Activated CD4-positive, alpha-beta T cell treated with anti-CD3 and anti-CD28 coated beads, Interleukin-2, amount 50 U/mL, for 4 hours (primary cell): ENCODE measurements at regions not wholly inside any gene's neighbourhood (a gene's known extent, or its start where the extent isn't known, plus 50 kb on each side); places are given as distances from the start of the nearest gene placed in this dataset.

Experiments used
- DNase-seq, 2 experiments: peaks; one replicate each; pipeline ENCODE4 v3.0.0-alpha.2; 2020

DNA sequence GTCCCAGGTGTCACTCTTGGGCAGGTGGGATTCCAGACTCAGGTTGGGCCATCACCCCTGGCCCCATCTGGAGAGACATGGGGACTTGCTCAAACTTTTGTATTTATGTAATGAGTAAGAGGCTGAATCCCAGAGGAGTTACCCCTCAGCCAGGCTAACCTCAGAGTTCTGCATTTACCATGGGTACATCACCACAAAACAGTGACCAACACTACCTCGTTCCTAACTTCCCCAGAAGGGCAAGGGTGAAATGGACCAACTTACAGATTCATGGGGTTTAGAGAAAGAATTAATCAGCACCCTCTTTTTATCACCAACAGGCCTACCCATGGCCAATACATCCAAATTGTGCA, 259.9 kb upstream of the MARCKS start:
- no peak for DNase-seq

DNA sequence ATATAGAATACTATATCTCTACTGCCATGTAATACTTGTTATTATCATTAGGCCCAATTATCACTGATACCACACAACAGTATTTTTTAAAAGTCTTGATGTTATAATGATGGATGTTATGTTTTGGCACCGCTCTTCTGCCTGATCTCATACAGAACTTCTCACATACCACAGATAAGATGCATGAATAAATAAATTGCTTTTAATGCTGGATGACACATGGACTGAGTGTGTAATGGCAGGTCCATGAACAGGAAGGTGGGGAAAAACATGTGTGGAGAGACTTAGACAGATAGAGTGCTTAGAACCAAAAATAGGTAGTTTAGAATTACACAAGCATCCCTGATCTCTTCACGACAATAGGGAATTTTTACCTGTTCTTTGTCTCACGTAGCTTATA, 258.4 kb upstream of the MARCKS start:
- no peak for DNase-seq

DNA sequence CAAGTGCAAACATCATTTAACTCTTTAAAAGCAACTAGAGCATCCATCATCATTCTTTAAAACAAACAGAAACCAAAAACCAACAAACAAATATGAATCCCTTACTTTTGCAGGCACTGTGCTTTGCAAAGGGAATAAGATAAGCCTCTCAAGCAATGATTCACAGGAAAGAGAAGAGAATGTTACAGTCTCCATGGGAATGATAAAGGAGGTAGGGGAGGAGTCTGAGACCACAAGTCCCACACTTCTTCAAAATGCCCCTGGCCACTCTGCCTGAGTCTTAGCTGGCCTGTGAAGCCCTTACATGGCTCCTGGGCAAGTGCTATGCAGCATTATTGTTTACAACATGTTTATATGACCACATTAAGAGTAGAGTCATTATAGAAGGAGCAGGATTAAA, 257.7 kb upstream of the MARCKS start:
- DNase-seq = no peak

GRCh38 chr6:113600551-113601339, 256.4 kb upstream of the MARCKS start:
- no peak for DNase-seq

GRCh38 chr6:113607821-113608545, 249.2 kb upstream of the MARCKS start:
- no peak for DNase-seq

DNA sequence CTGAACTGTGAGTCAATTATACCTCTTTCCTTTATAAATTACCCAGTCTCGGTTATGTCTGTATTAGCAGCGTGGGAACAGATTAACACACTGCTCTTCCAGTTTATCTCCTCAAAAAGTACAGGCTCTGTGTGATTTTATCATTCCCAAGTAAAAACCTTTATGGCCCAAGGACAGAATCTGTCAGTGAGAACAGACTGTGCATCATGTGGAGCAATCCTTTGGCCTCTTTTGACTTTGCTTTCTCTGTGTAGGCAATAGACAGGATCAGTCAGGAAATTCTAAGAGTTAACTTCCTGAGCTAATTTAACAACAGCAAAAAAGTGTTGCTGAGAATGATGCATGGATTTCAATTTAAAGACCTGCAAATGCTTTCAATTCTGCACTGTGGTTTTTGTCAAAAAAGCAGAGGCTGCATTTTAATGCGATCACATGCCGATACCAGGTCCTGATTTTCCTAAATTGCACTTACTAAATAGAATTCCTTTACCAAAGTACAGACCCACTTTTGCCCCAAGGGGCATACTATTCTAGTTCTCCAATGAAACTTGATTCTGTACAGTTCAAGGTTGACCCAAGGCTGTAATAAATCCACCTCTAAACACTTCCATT, 246.7 kb upstream of the MARCKS start:
- no peak for DNase-seq

GRCh38 chr6:113616701-113617274, 240.4 kb upstream of the MARCKS start:
- no peak for DNase-seq

DNA sequence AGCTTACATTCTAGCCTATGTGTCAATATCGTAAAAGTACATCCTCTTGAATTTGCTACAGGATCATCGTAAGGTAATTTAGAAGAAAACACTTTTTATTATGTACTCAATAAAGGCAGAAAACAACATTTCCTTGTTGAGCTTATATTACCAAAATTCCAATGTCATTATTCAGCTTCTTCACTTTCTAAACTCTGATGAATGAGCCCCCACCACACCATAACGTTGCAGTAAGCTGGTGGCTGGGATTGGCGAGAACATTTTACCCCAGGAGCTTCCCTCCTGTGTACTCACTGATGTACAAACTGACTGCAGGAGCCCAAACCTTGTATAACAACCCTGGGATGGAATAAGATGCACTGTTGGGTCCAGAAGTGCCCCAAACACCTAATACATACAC, 238.1 kb upstream of the MARCKS start:
- no peak for DNase-seq

DNA sequence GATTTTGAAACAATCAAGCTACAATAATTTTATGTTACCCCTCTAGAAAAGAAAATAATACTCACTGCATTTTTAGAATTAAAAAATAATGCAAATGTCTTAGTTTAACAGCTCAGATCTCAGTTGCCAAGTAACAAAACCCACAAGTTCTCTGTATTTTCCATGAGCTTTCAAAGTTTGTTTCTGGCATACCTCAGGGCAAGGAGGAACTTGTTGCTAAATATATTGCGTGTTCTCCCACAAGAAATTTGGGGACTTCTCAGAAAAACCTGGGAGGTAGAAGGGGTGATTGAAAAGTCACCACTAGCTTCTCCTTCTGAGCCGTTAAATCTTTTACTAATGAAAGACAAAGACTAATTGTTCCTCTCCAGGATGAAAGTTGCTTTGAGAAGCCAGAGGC, 236.8 kb upstream of the MARCKS start:
- DNase-seq = no peak

DNA sequence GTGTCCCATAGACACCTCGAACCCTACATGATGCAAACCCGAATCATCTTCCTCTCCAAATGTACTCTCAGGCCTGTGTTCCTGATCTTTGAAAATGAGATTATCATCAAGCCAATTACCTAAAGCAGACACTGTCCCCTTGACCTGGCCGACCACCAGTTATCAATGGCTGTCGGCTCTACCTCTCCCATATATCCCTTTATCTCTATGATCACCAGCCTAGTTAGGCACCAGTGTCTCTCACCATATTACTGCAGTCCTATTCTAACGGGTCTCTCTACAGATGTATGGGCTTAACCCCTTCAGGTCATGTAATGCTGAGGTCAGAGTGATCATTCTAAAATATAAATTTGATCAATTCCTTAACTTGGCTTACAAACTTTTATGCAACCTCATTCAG, 234.9 kb upstream of the MARCKS start:
- DNase-seq = no peak

GRCh38 chr6:113623129-113623528, 234.0 kb upstream of the MARCKS start:
- no peak for DNase-seq

GRCh38 chr6:113625850-113626249, 231.3 kb upstream of the MARCKS start:
- no peak for DNase-seq

- DNase-seq = no peak
These were observed 230.7 kb upstream of the MARCKS start for GRCh38 chr6:113626475-113626874.

DNA sequence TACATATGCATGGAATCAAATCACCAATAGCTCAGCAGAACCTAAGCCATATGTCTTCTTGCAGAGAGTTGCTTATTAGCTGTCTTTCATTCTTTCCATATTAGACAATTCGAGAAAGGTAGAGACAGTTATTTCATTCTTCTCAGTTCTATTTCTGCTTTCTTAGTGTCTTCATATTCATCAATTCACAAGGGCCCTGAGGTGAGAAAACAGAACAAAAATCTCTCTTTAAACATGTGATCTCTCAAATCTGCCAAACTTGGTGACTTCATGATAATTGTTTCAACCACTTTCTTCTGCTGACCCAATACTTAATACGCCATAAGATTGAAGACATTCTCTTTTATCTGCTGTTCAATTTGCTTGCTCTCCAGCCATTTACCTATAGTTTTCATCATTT, 229.7 kb upstream of the MARCKS start:
- no peak for DNase-seq

GRCh38 chr6:113629256-113629655, 227.9 kb upstream of the MARCKS start:
- DNase-seq = no peak

DNA sequence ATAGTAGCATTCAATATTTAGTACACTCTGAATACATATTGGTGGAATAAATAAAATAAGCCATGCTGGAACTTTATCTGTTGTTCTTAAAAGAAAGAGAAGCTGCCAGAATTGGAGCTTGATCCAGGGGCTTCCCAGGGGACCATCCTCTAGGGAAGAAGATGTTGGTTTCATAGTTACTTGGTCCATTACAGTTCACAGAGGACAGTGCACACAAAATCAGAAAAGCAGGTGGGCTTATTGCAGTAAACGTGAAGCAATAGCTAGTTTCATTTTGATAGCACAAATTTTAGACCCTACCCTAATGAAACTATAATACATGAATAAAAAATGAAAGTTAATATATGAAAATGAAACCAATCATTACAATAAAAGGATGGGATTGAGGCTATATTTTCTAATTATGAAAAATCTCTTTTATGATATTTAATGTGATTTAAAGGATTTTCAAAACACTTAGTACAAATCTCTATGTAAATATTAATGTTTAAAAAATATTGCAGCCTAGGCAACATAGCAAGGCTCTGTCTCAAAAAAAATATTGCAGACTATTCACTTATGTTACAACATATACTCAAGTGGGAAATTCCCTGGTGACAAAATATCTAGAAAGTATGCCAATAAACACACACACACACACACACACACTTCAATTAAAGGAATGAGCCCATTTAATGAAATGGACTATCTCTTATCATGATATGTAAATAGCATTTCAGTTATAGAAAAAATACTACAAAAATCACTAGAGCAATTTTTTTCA, 227.0 kb upstream of the MARCKS start:
- no peak for DNase-seq

- no peak for DNase-seq
These were observed 226.2 kb upstream of the MARCKS start for GRCh38 chr6:113630738-113631535.

DNA sequence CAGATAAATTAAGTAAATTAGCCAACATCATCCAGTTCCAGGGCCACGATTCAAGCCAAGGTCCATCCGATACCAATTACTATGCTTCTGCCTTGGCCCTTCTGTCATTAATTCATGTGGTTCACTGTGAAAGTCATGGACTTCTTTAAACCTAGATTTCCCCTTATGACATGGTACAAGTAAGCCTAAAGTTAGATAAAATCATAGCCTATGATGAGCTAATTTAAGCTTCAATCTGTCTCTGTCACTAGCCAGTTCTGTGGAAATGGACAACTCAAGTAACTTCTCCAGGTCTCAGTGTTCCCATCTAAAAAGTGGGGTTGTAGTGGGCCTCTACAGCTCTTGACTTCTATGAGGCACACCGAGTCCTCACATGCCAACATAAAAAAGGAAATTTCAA, 225.5 kb upstream of the MARCKS start:
- no peak for DNase-seq

- peak; percentile 23 to 24 for DNase-seq
These were observed 224.8 kb upstream of the MARCKS start for GRCh38 chr6:113632220-113632864.

GRCh38 chr6:113633638-113634037, 223.5 kb upstream of the MARCKS start:
- DNase-seq = no peak

DNA sequence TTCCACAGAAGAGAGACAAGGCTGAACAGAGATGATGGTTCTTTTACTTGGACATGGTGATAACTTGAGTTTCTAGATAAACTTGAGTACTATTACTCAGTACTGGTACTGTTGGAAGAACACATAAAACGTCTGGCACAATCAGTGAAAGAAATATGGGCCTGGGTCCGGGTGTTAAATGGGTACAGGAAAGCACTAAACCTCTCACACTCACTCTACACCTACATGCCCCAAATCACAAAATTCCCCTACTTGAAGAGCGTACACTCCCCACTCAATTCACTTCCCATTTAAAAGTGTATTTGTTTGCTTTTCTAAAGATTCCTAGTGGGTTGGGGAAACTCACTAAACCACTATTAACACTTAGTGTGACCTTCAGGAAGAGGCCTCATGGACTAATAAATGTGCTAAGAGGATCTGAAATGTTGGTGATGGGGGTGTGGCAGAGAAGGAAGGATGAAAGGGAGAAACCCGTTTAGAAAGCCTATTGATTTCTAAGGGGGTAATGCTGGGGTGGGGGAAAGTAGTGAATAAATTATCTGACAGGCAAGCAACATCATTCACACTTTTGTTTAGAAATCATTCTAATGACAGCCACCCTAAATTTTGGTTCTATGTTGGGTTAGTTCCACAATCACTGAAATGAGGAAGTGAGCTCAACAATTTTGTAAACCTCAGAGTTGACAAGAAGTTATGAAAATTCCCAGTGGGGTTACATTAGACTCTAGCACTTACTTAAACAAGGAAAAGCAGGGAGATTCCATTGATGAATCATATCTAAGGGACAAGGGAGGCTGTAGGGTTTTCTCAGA, 222.6 kb upstream of the MARCKS start:
- DNase-seq = no peak
